Kidney epithelial cell (primary cell): ENCODE measurements at regions not wholly inside any gene's neighbourhood (a gene's known extent, or its start where the extent isn't known, plus 50 kb on each side); places are given as distances from the start of the nearest gene placed in this dataset.

Experiments used
- DNase-seq: peaks from one replicate; pipeline ENCODE4 v3.0.0-alpha.2; 2010; ENCODE audit warnings: low read depth
- H3K27me3 ChIP-seq: 2 replicates; pipeline ENCODE4 v1.6.0; 2011; ENCODE audit warnings: low read length; ENCODE audit not compliant: control insufficient read depth, insufficient read depth
- H3K36me3 ChIP-seq: 2 replicates; pipeline ENCODE4 v1.5.1; 2011; ENCODE audit warnings: low read length; ENCODE audit not compliant: control insufficient read depth, insufficient read depth
- H3K4me3 ChIP-seq: 2 replicates; pipeline ENCODE4 v1.5.1; 2011; ENCODE audit warnings: low read depth, mild to moderate bottlenecking, control low read depth, low read length
- CTCF ChIP-seq: IDR thresholded peaks from 2 replicates; pipeline ENCODE4 v1.5.1; 2011; ENCODE audit warnings: mild to moderate bottlenecking, moderate library complexity, low read length, control low read depth, inconsistent platforms; ENCODE audit not compliant: insufficient read depth, poor library complexity, severe bottlenecking

- no peak for TF ChIP-seq CTCF
- H3K27me3 ChIP-seq: no peaks in the 10 kb centered on the region
- no peaks in the 10 kb centered on the region for H3K36me3 ChIP-seq
- H3K4me3 ChIP-seq: no peak overlapping the region
- DNase-seq: no peak
These were observed 724.9 kb downstream of the DOK5 start for GRCh38 chr20:55200317-55200716.

- Histone ChIP-seq H3K36me3 (no peaks in the 10 kb centered on the region), H3K27me3 (no peaks in the 10 kb centered on the region), H3K4me3 (no peak overlapping the region)
- DNase-seq: no peak
- no peak for TF ChIP-seq CTCF
These were observed 719.6 kb downstream of the DOK5 start for GRCh38 chr20:55194947-55195346.

- Histone ChIP-seq H3K4me3 (no peak overlapping the region), H3K27me3 (no peaks in the 10 kb centered on the region), H3K36me3 (no peaks in the 10 kb centered on the region)
- no peak for DNase-seq
- no peak for TF ChIP-seq CTCF
These were observed 710.8 kb downstream of the DOK5 start for GRCh38 chr20:55186228-55186627.

- Histone ChIP-seq H3K4me3 (no peak overlapping the region), H3K36me3 (no peaks in the 10 kb centered on the region), H3K27me3 (no peaks in the 10 kb centered on the region)
- no peak for DNase-seq
- no peak for TF ChIP-seq CTCF
These were observed 699.7 kb downstream of the DOK5 start for GRCh38 chr20:55175081-55175480.

- DNase-seq: no peak
- H3K4me3 ChIP-seq: no peak overlapping the region
- no peak for TF ChIP-seq CTCF
- H3K36me3 ChIP-seq: no peaks in the 10 kb centered on the region
- no peaks in the 10 kb centered on the region for H3K27me3 ChIP-seq
These were observed 699.2 kb downstream of the DOK5 start for GRCh38 chr20:55174635-55175034.

GRCh38 chr20:55174172-55174571 is 698.8 kb downstream of the DOK5 start:
- no peak for DNase-seq
- Histone ChIP-seq H3K27me3 (no peaks in the 10 kb centered on the region), H3K36me3 (no peaks in the 10 kb centered on the region), H3K4me3 (no peak overlapping the region)
- TF ChIP-seq CTCF: no peak
